Colonic mucosa (tissue), 4 donors: ENCODE measurements at regions not wholly inside any gene's neighbourhood (a gene's known extent, or its start where the extent isn't known, plus 50 kb on each side); places are given as distances from the start of the nearest gene placed in this dataset.

Source experiments
- DNase-seq: peaks from one replicate; pipeline ENCODE4 v3.0.0-alpha.2; 2020
- H3K27ac ChIP-seq: fragments of 200-600 bp; one replicate; pipeline ENCODE4 v1.8.0; 2021
- H3K27me3 ChIP-seq: fragments of 200-600 bp; one replicate; pipeline ENCODE4 v1.8.0; 2021
- H3K36me3 ChIP-seq: fragments of 200-600 bp; one replicate; pipeline ENCODE4 v1.8.0; 2021
- H3K4me1 ChIP-seq: fragments of 200-600 bp; one replicate; pipeline ENCODE4 v1.8.0; 2021; ENCODE audit warnings: mild to moderate bottlenecking
- H3K4me3 ChIP-seq: fragments of 200-600 bp; one replicate; pipeline ENCODE4 v1.8.0; 2021
- H3K9ac ChIP-seq, 2 donors: one replicate each; pipeline ENCODE4 v1.7.0; 2013; ENCODE audit warnings: control low read depth in 2 of 2, low read depth in 2 of 2, low read length in 2 of 2
- H3K9me3 ChIP-seq: fragments of 200-600 bp; one replicate; pipeline ENCODE4 v1.8.0; 2021
- CTCF ChIP-seq: fragments of 200-600 bp; IDR thresholded peaks from one replicate; pipeline ENCODE4 v1.8.0; 2022; ENCODE audit warnings: antibody characterized with exemption, mild to moderate bottlenecking
- intact Hi-C: fragments of 100-400 bp; cut with DNase I; formaldehyde crosslinking; loops from one replicate; pipeline ENCODE4 v1.14.1; 2022
- donor health status: healthy.
- donor health status: DM: no; HTN: no; CAD: no.
- donor health status: DM: no; HTN: no; CAD: no.

GRCh38 chr15:35151782-35152181, 66.7 kb upstream of the NANOGP8 start:
- H3K4me3 ChIP-seq, result no peak overlapping the region
- no peaks in the 10 kb centered on the region for H3K36me3 ChIP-seq
- H3K27me3 ChIP-seq, result no peaks in the 10 kb centered on the region
- intact Hi-C loops, result no loop called here
- no peak overlapping the region for H3K9ac ChIP-seq
- no peaks in the 10 kb centered on the region for H3K9me3 ChIP-seq
- no peaks in the 10 kb centered on the region for H3K4me1 ChIP-seq
- H3K27ac ChIP-seq, result no peak overlapping the region
- TF ChIP-seq CTCF, result no peak
- DNase-seq, result no peak

GRCh38 chr15:35151381-35151780, 66.3 kb upstream of the NANOGP8 start:
- intact Hi-C loops, result no loop called here
- no peak for DNase-seq
- Histone ChIP-seq H3K27me3 (no peaks in the 10 kb centered on the region), H3K4me1 (no peaks in the 10 kb centered on the region), H3K27ac (no peak overlapping the region), H3K9me3 (no peaks in the 10 kb centered on the region), H3K9ac (no peak overlapping the region), H3K4me3 (no peak overlapping the region), H3K36me3 (no peaks in the 10 kb centered on the region)
- no peak for TF ChIP-seq CTCF

- no peaks in the 10 kb centered on the region for H3K4me1 ChIP-seq
- no peaks in the 10 kb centered on the region for H3K9me3 ChIP-seq
- H3K9ac ChIP-seq, result no peak overlapping the region
- H3K4me3 ChIP-seq, result no peak overlapping the region
- intact Hi-C loops, result no loop called here
- no peaks in the 10 kb centered on the region for H3K27me3 ChIP-seq
- no peak for TF ChIP-seq CTCF
- H3K36me3 ChIP-seq, result no peaks in the 10 kb centered on the region
- no peak overlapping the region for H3K27ac ChIP-seq
- no peak for DNase-seq
Measured at GRCh38 chr15:35150361-35150760, 65.3 kb upstream of the NANOGP8 start.

GRCh38 chr15:35145336-35145735, 60.2 kb upstream of the NANOGP8 start:
- Histone ChIP-seq H3K36me3 (no peaks in the 10 kb centered on the region), H3K4me3 (no peak overlapping the region), H3K27ac (no peak overlapping the region), H3K9ac (no peak overlapping the region), H3K9me3 (no peaks in the 10 kb centered on the region), H3K27me3 (no peaks in the 10 kb centered on the region), H3K4me1 (no peaks in the 10 kb centered on the region)
- TF ChIP-seq CTCF, result no peak
- intact Hi-C loops, result no loop called here
- no peak for DNase-seq

- H3K9ac ChIP-seq, result no peak overlapping the region
- H3K4me3 ChIP-seq, result no peak overlapping the region
- H3K4me1 ChIP-seq, result no peaks in the 10 kb centered on the region
- H3K36me3 ChIP-seq, result no peaks in the 10 kb centered on the region
- H3K9me3 ChIP-seq, result no peaks in the 10 kb centered on the region
- no peak for TF ChIP-seq CTCF
- intact Hi-C loops, result no loop called here
- H3K27ac ChIP-seq, result no peak overlapping the region
- no peaks in the 10 kb centered on the region for H3K27me3 ChIP-seq
- no peak for DNase-seq
Measured at GRCh38 chr15:35142578-35142977, 57.5 kb upstream of the NANOGP8 start.
